DND-41 (cell line): ENCODE measurements at regions not wholly inside any gene's neighbourhood (a gene's known extent, or its start where the extent isn't known, plus 50 kb on each side); places are given as distances from the start of the nearest gene placed in this dataset.

Experiments used
- ATAC-seq: fragments of 200-7000 bp; cut with Tn5 transposase; 3 replicates; pipeline ENCODE4 v1.9.1; 2021; ENCODE audit warnings: low read depth; ENCODE audit not compliant: insufficient read depth
- DNase-seq: peaks from one replicate; pipeline ENCODE4 v3.0.0-alpha.2; 2020
- H2AFZ ChIP-seq: 2 replicates; pipeline ENCODE4 v1.6.0; 2012; ENCODE audit warnings: low read depth, low read length
- H3K27ac ChIP-seq: 2 replicates; pipeline ENCODE4 v1.5.1; 2012; ENCODE audit warnings: low read length, inconsistent platforms
- H3K27me3 ChIP-seq: fragments of 200-600 bp; sonication (generic); 2 replicates; pipeline ENCODE4 v1.6.0; 2012; ENCODE audit warnings: low read length, mild to moderate bottlenecking, inconsistent platforms; ENCODE audit not compliant: insufficient read depth, poor library complexity
- H3K36me3 ChIP-seq: 2 replicates; pipeline ENCODE4 v1.5.1; 2012; ENCODE audit warnings: low read length, inconsistent platforms; ENCODE audit not compliant: insufficient read depth
- H3K4me1 ChIP-seq: 2 replicates; pipeline ENCODE4 v1.5.1; 2012; ENCODE audit warnings: mild to moderate bottlenecking, low read length; ENCODE audit not compliant: insufficient read depth
- H3K4me2 ChIP-seq: 2 replicates; pipeline ENCODE4 v1.6.0; 2012; ENCODE audit warnings: mild to moderate bottlenecking, moderate library complexity, low read length, inconsistent platforms; ENCODE audit not compliant: insufficient read depth
- H3K4me3 ChIP-seq, 2 experiments: fragments of 200-600 bp in 1 of 2; shearing (Covaris generic) in 1 of 2; 2 replicates each; pipeline ENCODE4 v1.5.1; 2012 to 2016; ENCODE audit warnings: inconsistent platforms in 2 of 2, low read length in 2 of 2, mild to moderate bottlenecking in 2 of 2, low read depth in 1 of 2, moderate library complexity in 1 of 2
- H3K79me2 ChIP-seq: 2 replicates; pipeline ENCODE4 v1.6.0; 2012; ENCODE audit warnings: low read length, inconsistent platforms; ENCODE audit not compliant: insufficient read depth
- H3K9ac ChIP-seq: 2 replicates; pipeline ENCODE4 v1.6.0; 2012; ENCODE audit warnings: low read depth, mild to moderate bottlenecking, inconsistent platforms, low read length, moderate library complexity
- H3K9me3 ChIP-seq: 2 replicates; pipeline ENCODE4 v1.5.1; 2012; ENCODE audit warnings: low read length, moderate library complexity, mild to moderate bottlenecking, inconsistent platforms; ENCODE audit not compliant: insufficient read depth, severe bottlenecking
- H4K20me1 ChIP-seq: 2 replicates; pipeline ENCODE4 v1.6.0; 2012; ENCODE audit warnings: low read length; ENCODE audit not compliant: insufficient read depth
- CTCF ChIP-seq: IDR thresholded peaks from 2 replicates; pipeline ENCODE4 v1.5.1; 2012; ENCODE audit warnings: borderline replicate concordance, low read length, moderate library complexity, mild to moderate bottlenecking; ENCODE audit not compliant: poor library complexity, severe bottlenecking; ENCODE audit errors: extremely low read depth
- EZH2 ChIP-seq: IDR thresholded peaks from 3 replicates; pipeline ENCODE4 v1.6.1; 2012; ENCODE audit warnings: borderline replicate concordance, low read depth, mild to moderate bottlenecking, moderate library complexity, low read length, inconsistent platforms; ENCODE audit not compliant: severe bottlenecking

- H2AFZ ChIP-seq = no peak overlapping the region
- no peaks in the 10 kb centered on the region for H3K79me2 ChIP-seq
- H3K4me1 ChIP-seq = peaks cover 3% of the 10 kb centered on the region; the same call in 1 of the 2 replicates
- H3K4me3 ChIP-seq = no peak overlapping the region
- H4K20me1 ChIP-seq = no peaks in the 10 kb centered on the region
- DNase-seq = no peak
- no peaks in the 10 kb centered on the region for H3K9me3 ChIP-seq
- no peak overlapping the region for H3K9ac ChIP-seq
- ATAC-seq = no peak
- TF ChIP-seq EZH2 (no peak), CTCF (no peak)
- H3K27ac ChIP-seq = no peak overlapping the region
- no peak overlapping the region for H3K4me2 ChIP-seq
- H3K27me3 ChIP-seq = no peaks in the 10 kb centered on the region
- no peaks in the 10 kb centered on the region for H3K36me3 ChIP-seq
Observed at GRCh38 chr6:14723535-14724086, 522.3 kb upstream of the JARID2 start.

DNA sequence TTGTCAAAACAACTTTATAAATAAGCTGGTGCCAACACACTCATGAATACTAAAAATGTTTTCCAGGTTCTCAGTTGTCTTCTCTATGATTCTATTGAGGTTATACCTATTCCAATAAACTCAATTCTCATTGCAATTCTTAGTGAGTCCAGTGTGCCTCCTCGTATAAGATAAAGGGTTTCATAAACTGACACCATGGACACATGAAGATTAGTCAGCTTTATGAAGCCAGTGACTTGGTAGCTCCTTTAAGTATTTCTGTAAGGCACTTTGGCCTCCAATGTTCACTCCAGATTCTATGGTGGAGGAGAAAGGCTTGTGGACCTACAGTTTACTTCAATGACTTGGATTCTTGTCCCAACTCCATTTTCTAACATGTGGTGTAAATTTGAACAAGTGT lies 521.3 kb upstream of the JARID2 start:
- no peak for ATAC-seq
- Histone ChIP-seq H3K27ac (no peak overlapping the region), H3K9me3 (no peaks in the 10 kb centered on the region), H3K4me3 (no peak overlapping the region), H2AFZ (no peak overlapping the region), H3K79me2 (no peaks in the 10 kb centered on the region), H3K4me2 (no peak overlapping the region), H3K36me3 (no peaks in the 10 kb centered on the region), H3K4me1 (peaks cover 3% of the 10 kb centered on the region; the same call in 1 of the 2 replicates), H4K20me1 (no peaks in the 10 kb centered on the region), H3K9ac (no peak overlapping the region), H3K27me3 (no peaks in the 10 kb centered on the region)
- no peak for TF ChIP-seq CTCF
- no peak for TF ChIP-seq EZH2
- no peak for DNase-seq

- H3K27ac ChIP-seq = no peak overlapping the region
- no peak overlapping the region for H3K9ac ChIP-seq
- DNase-seq (no peak), ATAC-seq (no peak; the same call in 2 of the 3 replicates)
- H3K4me3 ChIP-seq = no peak overlapping the region
- H3K4me2 ChIP-seq = no peak overlapping the region
- no peak overlapping the region for H2AFZ ChIP-seq
- H3K79me2 ChIP-seq = no peaks in the 10 kb centered on the region
- H4K20me1 ChIP-seq = no peaks in the 10 kb centered on the region
- H3K27me3 ChIP-seq = no peaks in the 10 kb centered on the region
- H3K36me3 ChIP-seq = no peaks in the 10 kb centered on the region
- no peaks in the 10 kb centered on the region for H3K9me3 ChIP-seq
- TF ChIP-seq CTCF (no peak), EZH2 (no peak)
- peaks cover 3% of the 10 kb centered on the region; the same call in 1 of the 2 replicates for H3K4me1 ChIP-seq
Observed at GRCh38 chr6:14726816-14727493, 518.9 kb upstream of the JARID2 start.
